ENCODE measurements at regions not wholly inside any gene's neighbourhood (a gene's known extent, or its start where the extent isn't known, plus 50 kb on each side); places are given as distances from the start of the nearest gene placed in this dataset.

- no peak for TF ChIP-seq EZH2 (IDR thresholded peaks at IDR 0.05; ENCODE audit: low read length, unreplicated experiment)
- no peak for TF ChIP-seq EZH2phosphoT487 (IDR thresholded peaks at IDR 0.05; ENCODE audit: borderline replicate concordance, low read length)
- TF ChIP-seq CTCF (conservative IDR thresholded peaks at IDR 0.05; ENCODE audit: low read depth, low read length): no peak
- H3K9ac ChIP-seq (ENCODE audit: low read length): no peak overlapping the region
- no peak overlapping the region for H2AFZ ChIP-seq (ENCODE audit: low read length)
- intact Hi-C loops (cut with micrococcal nuclease): no loop called here
- DNase-seq (no peak), ATAC-seq (no peak)
- no TSS peak for BruUV-seq (replicated peaks)
- CTCF ChIA-PET: no interaction called here
- H3K9me2 ChIP-seq (replicated peaks; ENCODE audit: low read length): no peaks in the 10 kb centered on the region
- no peaks in the 10 kb centered on the region for H4K20me1 ChIP-seq (ENCODE audit: low read length)
- H3K9me3 ChIP-seq (ENCODE audit: low read length): no peaks in the 10 kb centered on the region
- H3K27ac ChIP-seq (ENCODE audit: low read length): no peak overlapping the region
- peaks cover 18% of the 10 kb centered on the region for H3K4me1 ChIP-seq (ENCODE audit: insufficient read depth, low read length)
- no peak overlapping the region for H3K4me3 ChIP-seq (ENCODE audit: low read length)
- H3K27me3 ChIP-seq (ENCODE audit: low read length): peaks cover 12% of the 10 kb centered on the region; the same call in 1 of the 2 replicates
- H3K79me2 ChIP-seq (ENCODE audit: low read length): no peaks in the 10 kb centered on the region
- POLR2A ChIA-PET (ENCODE audit: unreplicated experiment): no interaction called here
- no peaks in the 10 kb centered on the region for H3K36me3 ChIP-seq (ENCODE audit: low read depth, low read length)
- no peaks in the 10 kb centered on the region for H3F3A ChIP-seq (ENCODE audit: low read length, unreplicated experiment)
- peak overlapping the region; percentile 30; the same call in 1 of the 2 replicates for H3K4me2 ChIP-seq (ENCODE audit: low read length)
Measured at GRCh38 chr5:2686321-2687124, 65.0 kb downstream of the IRX2 start.

GRCh38 chr5:2685651-2686272 is 65.7 kb downstream of the IRX2 start:
- no peaks in the 10 kb centered on the region for H3K79me2 ChIP-seq (ENCODE audit: low read length)
- no peak overlapping the region for H3K27ac ChIP-seq (ENCODE audit: low read length)
- ChIA-PET POLR2A (ENCODE audit: unreplicated experiment) (no interaction called here), CTCF (no interaction called here)
- peak overlapping the region; percentile 55; the same call in 1 of the 2 replicates for H3K4me2 ChIP-seq (ENCODE audit: low read length)
- H2AFZ ChIP-seq (ENCODE audit: low read length): no peak overlapping the region
- intact Hi-C loops (cut with micrococcal nuclease): no loop called here
- peak; percentile 92 for DNase-seq
- BruUV-seq (replicated peaks): no TSS peak
- H3K36me3 ChIP-seq (ENCODE audit: low read depth, low read length): no peaks in the 10 kb centered on the region
- H3K9ac ChIP-seq (ENCODE audit: low read length): no peak overlapping the region
- peak; percentile 80 for ATAC-seq
- no peak overlapping the region for H3K4me3 ChIP-seq (ENCODE audit: low read length)
- TF ChIP-seq EZH2phosphoT487 (IDR thresholded peaks at IDR 0.05; ENCODE audit: borderline replicate concordance, low read length): no peak
- no peak for TF ChIP-seq EZH2 (IDR thresholded peaks at IDR 0.05; ENCODE audit: low read length, unreplicated experiment)
- TF ChIP-seq CTCF (conservative IDR thresholded peaks at IDR 0.05; ENCODE audit: low read depth, low read length): no peak
- peaks cover 18% of the 10 kb centered on the region for H3K4me1 ChIP-seq (ENCODE audit: insufficient read depth, low read length)
- H3K27me3 ChIP-seq (ENCODE audit: low read length): peaks cover 12% of the 10 kb centered on the region; the same call in 1 of the 2 replicates
- H3F3A ChIP-seq (ENCODE audit: low read length, unreplicated experiment): no peaks in the 10 kb centered on the region
- no peaks in the 10 kb centered on the region for H3K9me2 ChIP-seq (replicated peaks; ENCODE audit: low read length)
- no peaks in the 10 kb centered on the region for H3K9me3 ChIP-seq (ENCODE audit: low read length)
- no peaks in the 10 kb centered on the region for H4K20me1 ChIP-seq (ENCODE audit: low read length)

- no peak overlapping the region for H3K9ac ChIP-seq (ENCODE audit: low read length)
- POLR2A ChIA-PET (ENCODE audit: unreplicated experiment): no interaction called here
- DNase-seq: no peak
- no peak overlapping the region for H2AFZ ChIP-seq (ENCODE audit: low read length)
- H3F3A ChIP-seq (ENCODE audit: low read length, unreplicated experiment): no peaks in the 10 kb centered on the region
- H3K27ac ChIP-seq (ENCODE audit: low read length): no peak overlapping the region
- no peak overlapping the region for H3K4me3 ChIP-seq (ENCODE audit: low read length)
- H3K36me3 ChIP-seq (ENCODE audit: low read depth, low read length): no peaks in the 10 kb centered on the region
- BruUV-seq (replicated peaks): no TSS peak
- no peak overlapping the region for H3K4me2 ChIP-seq (ENCODE audit: low read length)
- no peaks in the 10 kb centered on the region for H3K9me2 ChIP-seq (replicated peaks; ENCODE audit: low read length)
- peaks cover 18% of the 10 kb centered on the region for H3K4me1 ChIP-seq (ENCODE audit: insufficient read depth, low read length)
- CTCF ChIA-PET: no interaction called here
- no peak for TF ChIP-seq EZH2phosphoT487 (IDR thresholded peaks at IDR 0.05; ENCODE audit: borderline replicate concordance, low read length)
- TF ChIP-seq CTCF (conservative IDR thresholded peaks at IDR 0.05; ENCODE audit: low read depth, low read length): no peak
- no peak for TF ChIP-seq EZH2 (IDR thresholded peaks at IDR 0.05; ENCODE audit: low read length, unreplicated experiment)
- peaks cover 16% of the 10 kb centered on the region; the same call in 1 of the 2 replicates for H3K27me3 ChIP-seq (ENCODE audit: low read length)
- no peaks in the 10 kb centered on the region for H4K20me1 ChIP-seq (ENCODE audit: low read length)
- intact Hi-C loops (cut with micrococcal nuclease): no loop called here
- no peaks in the 10 kb centered on the region for H3K9me3 ChIP-seq (ENCODE audit: low read length)
- no peaks in the 10 kb centered on the region for H3K79me2 ChIP-seq (ENCODE audit: low read length)
- no peak for ATAC-seq
Measured at GRCh38 chr5:2684606-2685005, 66.9 kb downstream of the IRX2 start.
